CD4-positive, alpha-beta T cell (primary cell): ENCODE measurements at regions not wholly inside any gene's neighbourhood (a gene's known extent, or its start where the extent isn't known, plus 50 kb on each side); places are given as distances from the start of the nearest gene placed in this dataset.

Source experiments
- ATAC-seq: fragments of 200-7000 bp; cut with Tn5 transposase; one replicate; pipeline ENCODE4 v1.10.0; 2022; ENCODE audit warnings: mild to moderate bottlenecking; ENCODE audit not compliant: poor library complexity
- CTCF ChIA-PET: fragments of 350-600 bp; sonication (Branson Sonifier 250); formaldehyde crosslinking; loops from one replicate; lab custom pipeline; 2021; ENCODE audit warnings: antibody characterized with exemption, inconsistent platforms; lab: Charles Lee
- POLR2A ChIA-PET: fragments of 350-600 bp; sonication (Branson Sonifier 250); formaldehyde crosslinking; loops from one replicate; lab custom pipeline; 2021; ENCODE audit warnings: antibody characterized with exemption, inconsistent platforms; lab: Charles Lee
- DNase-seq, 14 experiments: peaks; one replicate each; pipeline ENCODE4 v3.0.0-alpha.2; 2013 to 2020; ENCODE audit warnings: mixed read lengths in 2 of 14
- H3K27ac ChIP-seq, 2 donors: one replicate each; pipeline versions ENCODE4 v1.5.1 to v1.7.0; 2013; ENCODE audit warnings: low read length in 2 of 2, low read depth in 1 of 2, mild to moderate bottlenecking in 1 of 2
- H3K27me3 ChIP-seq, 2 experiments: 1 replicate in 1 of 2; 2 replicates in 1 of 2; pipeline versions ENCODE4 v1.6.1 to v1.7.0; 2013; ENCODE audit warnings: low read length in 2 of 2, control low read depth in 1 of 2, mild to moderate bottlenecking in 1 of 2, moderate library complexity in 1 of 2; ENCODE audit not compliant: insufficient read depth in 2 of 2, control insufficient read depth in 1 of 2
- H3K36me3 ChIP-seq: one replicate; pipeline ENCODE4 v1.6.1; 2013; ENCODE audit warnings: low read length, control low read depth; ENCODE audit not compliant: insufficient read depth
- H3K4me1 ChIP-seq: one replicate; pipeline ENCODE4 v1.6.1; 2013; ENCODE audit warnings: low read length, control low read depth; ENCODE audit not compliant: insufficient read depth
- H3K4me3 ChIP-seq: one replicate; pipeline ENCODE4 v1.5.1; 2013; ENCODE audit warnings: mild to moderate bottlenecking, low read length, moderate library complexity
- H3K9me3 ChIP-seq, 2 experiments: 1 replicate in 1 of 2; 2 replicates in 1 of 2; pipeline versions ENCODE4 v1.6.1 to v1.7.0; 2013; ENCODE audit warnings: low read length in 2 of 2, mild to moderate bottlenecking in 2 of 2, control low read depth in 1 of 2, moderate library complexity in 1 of 2; ENCODE audit not compliant: control insufficient read depth in 1 of 2, insufficient read depth in 1 of 2
- H3K27ac Mint-ChIP-seq: one replicate; pipeline ENCODE4 v1.8.0; 2020; ENCODE audit warnings: mixed read lengths
- H3K27me3 Mint-ChIP-seq: one replicate; pipeline ENCODE4 v1.8.0; 2021; ENCODE audit warnings: mixed read lengths
- H3K36me3 Mint-ChIP-seq: one replicate; pipeline ENCODE4 v1.8.0; 2021; ENCODE audit warnings: low read depth, mixed read lengths
- H3K4me1 Mint-ChIP-seq: one replicate; pipeline ENCODE4 v1.8.0; 2021; ENCODE audit warnings: low read depth, mixed read lengths
- H3K4me3 Mint-ChIP-seq: one replicate; pipeline ENCODE4 v1.8.0; 2020; ENCODE audit warnings: mild to moderate bottlenecking, mixed read lengths
- H3K9me3 Mint-ChIP-seq: one replicate; pipeline ENCODE4 v1.8.0; 2020; ENCODE audit warnings: mixed read lengths
- intact Hi-C, 2 experiments: fragments of 100-400 bp; cut with DNase I in 1 of 2; cut with micrococcal nuclease in 1 of 2; formaldehyde crosslinking; loops; one replicate each; pipeline versions ENCODE4 v1.15.1 to v1.9.0; 2023 to 2025; cut with DNase I, micrococcal nuclease
- TF ChIP-seq, protein P1 (sequence below): fragments of 200-600 bp; IDR thresholded peaks from one replicate; pipeline ENCODE4 v1.8.0; 2022; ENCODE audit warnings: antibody characterized with exemption, mild to moderate bottlenecking

DNA sequence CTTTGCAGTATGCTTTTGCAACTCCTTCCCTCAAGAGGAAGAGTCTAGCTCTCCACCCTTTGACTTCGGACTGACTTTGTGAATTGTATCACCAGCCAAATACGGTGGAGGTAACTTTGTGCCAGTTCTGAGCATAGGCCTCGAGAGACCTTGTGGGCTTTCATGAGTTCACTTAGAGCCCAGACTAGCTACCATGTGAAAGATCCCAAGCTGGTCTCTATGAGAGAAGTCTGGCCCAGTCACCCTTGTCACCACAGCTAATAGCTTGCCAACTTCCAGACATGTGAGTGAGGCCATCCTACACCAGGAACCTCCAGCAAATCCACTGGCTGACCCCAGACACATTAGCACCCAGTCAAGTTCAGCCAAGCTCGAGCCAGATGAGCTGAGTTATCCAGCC lies 72.2 kb upstream of the EXOC4 start:
- ChIA-PET POLR2A (no interaction called here), CTCF (no interaction called here)
- no peaks in the 10 kb centered on the region for H3K27me3 Mint-ChIP-seq
- no peaks in the 10 kb centered on the region for H3K4me1 ChIP-seq
- no peaks in the 10 kb centered on the region for H3K36me3 ChIP-seq
- DNase-seq (no peak), ATAC-seq (no peak)
- H3K4me3 Mint-ChIP-seq = no peak overlapping the region
- no peaks in the 10 kb centered on the region for H3K36me3 Mint-ChIP-seq
- intact Hi-C loops = no loop called here
- H3K27ac Mint-ChIP-seq = no peak overlapping the region
- no peaks in the 10 kb centered on the region for H3K4me1 Mint-ChIP-seq
- H3K4me3 ChIP-seq = no peak overlapping the region
- H3K9me3 ChIP-seq = peaks cover 0 to 4% of the 10 kb centered on the region in 2 experiments
- peaks cover 6% of the 10 kb centered on the region for H3K9me3 Mint-ChIP-seq
- peaks cover 0 to 3% of the 10 kb centered on the region in 2 experiments for H3K27me3 ChIP-seq
- TF ChIP-seq, protein P1, sequence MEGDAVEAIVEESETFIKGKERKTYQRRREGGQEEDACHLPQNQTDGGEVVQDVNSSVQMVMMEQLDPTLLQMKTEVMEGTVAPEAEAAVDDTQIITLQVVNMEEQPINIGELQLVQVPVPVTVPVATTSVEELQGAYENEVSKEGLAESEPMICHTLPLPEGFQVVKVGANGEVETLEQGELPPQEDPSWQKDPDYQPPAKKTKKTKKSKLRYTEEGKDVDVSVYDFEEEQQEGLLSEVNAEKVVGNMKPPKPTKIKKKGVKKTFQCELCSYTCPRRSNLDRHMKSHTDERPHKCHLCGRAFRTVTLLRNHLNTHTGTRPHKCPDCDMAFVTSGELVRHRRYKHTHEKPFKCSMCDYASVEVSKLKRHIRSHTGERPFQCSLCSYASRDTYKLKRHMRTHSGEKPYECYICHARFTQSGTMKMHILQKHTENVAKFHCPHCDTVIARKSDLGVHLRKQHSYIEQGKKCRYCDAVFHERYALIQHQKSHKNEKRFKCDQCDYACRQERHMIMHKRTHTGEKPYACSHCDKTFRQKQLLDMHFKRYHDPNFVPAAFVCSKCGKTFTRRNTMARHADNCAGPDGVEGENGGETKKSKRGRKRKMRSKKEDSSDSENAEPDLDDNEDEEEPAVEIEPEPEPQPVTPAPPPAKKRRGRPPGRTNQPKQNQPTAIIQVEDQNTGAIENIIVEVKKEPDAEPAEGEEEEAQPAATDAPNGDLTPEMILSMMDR = no peak
- no peak overlapping the region for H3K27ac ChIP-seq

DNA sequence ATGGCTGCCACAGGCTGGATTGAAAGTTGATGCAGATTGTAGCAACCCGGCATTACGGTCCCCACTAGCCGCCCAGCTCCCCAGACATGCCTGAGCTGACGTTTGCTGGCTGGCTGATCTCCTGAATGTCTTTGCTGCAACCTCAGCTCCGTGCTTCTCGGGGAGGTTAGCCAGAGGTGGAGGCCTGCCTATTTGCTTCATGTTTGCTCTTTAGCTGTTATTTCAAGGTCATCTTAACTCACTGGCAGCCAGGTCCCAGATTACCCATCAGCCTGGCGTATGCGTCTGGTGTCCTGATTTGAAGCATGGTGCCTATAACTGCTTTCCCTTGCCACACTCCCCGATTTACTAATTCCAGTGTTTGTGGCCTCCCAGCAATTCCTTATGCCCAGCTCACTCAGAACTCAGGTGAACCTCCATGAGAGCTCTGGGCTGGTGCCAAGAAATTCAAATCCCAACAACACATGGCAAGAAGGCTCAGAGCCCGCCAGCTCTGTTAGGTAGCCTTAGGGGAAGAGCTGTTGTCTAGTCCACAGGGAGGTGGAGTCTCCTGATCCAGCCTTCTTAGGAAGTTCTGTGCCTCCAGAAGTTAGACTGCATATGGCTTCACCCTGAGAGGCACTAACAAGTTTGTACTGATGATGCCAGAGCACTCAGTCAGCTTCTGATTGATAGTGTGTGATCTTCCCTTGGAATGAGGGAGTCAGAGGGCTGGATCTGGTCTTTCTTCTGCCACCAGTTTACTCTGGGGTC lies 69.7 kb upstream of the EXOC4 start:
- Mint-ChIP-seq H3K9me3 (peaks cover 4% of the 10 kb centered on the region), H3K27me3 (no peaks in the 10 kb centered on the region), H3K27ac (no peak overlapping the region), H3K4me1 (no peaks in the 10 kb centered on the region), H3K4me3 (no peak overlapping the region), H3K36me3 (no peaks in the 10 kb centered on the region)
- Histone ChIP-seq H3K4me1 (no peaks in the 10 kb centered on the region), H3K36me3 (no peaks in the 10 kb centered on the region), H3K9me3 (no peaks in the 10 kb centered on the region), H3K4me3 (no peak overlapping the region), H3K27ac (no peak overlapping the region), H3K27me3 (peaks cover 0 to 3% of the 10 kb centered on the region in 2 experiments)
- CTCF ChIA-PET = no interaction called here
- TF ChIP-seq, protein P1 = no peak
- ATAC-seq (no peak), DNase-seq (no peak)
- intact Hi-C loops = no loop called here
- POLR2A ChIA-PET = no interaction called here

DNA sequence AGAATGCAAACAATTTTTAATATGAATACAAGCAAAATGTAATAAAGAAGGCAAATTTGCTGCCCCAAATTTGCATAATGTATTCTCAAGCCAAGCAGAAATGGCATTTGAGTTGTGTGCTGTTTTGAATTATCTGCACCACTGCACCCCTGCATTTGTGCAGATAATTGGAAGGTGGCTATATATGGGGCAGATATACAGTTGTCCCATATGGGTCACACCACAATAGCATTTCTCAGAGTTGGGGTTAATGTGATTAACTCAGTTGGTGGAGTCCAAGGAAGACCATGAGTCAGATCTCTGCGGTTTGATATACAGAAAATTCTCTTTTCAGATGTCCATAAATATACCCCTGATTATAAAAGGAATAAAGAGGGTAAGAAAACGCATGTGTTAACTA lies 68.9 kb upstream of the EXOC4 start:
- no peaks in the 10 kb centered on the region for H3K9me3 ChIP-seq
- no peaks in the 10 kb centered on the region for H3K36me3 ChIP-seq
- Mint-ChIP-seq H3K36me3 (no peaks in the 10 kb centered on the region), H3K27ac (no peak overlapping the region), H3K9me3 (no peaks in the 10 kb centered on the region), H3K4me3 (no peak overlapping the region), H3K4me1 (no peaks in the 10 kb centered on the region), H3K27me3 (no peaks in the 10 kb centered on the region)
- H3K27me3 ChIP-seq = peaks cover 0 to 3% of the 10 kb centered on the region in 2 experiments
- no peaks in the 10 kb centered on the region for H3K4me1 ChIP-seq
- CTCF ChIA-PET = no interaction called here
- intact Hi-C loops = no loop called here
- ATAC-seq (no peak), DNase-seq (no peak)
- POLR2A ChIA-PET = no interaction called here
- TF ChIP-seq, protein P1 = no peak
- no peak overlapping the region for H3K27ac ChIP-seq
- H3K4me3 ChIP-seq = no peak overlapping the region
